ENCODE measurements at regions not wholly inside any gene's neighbourhood (a gene's known extent, or its start where the extent isn't known, plus 50 kb on each side); places are given as distances from the start of the nearest gene placed in this dataset.

DNA sequence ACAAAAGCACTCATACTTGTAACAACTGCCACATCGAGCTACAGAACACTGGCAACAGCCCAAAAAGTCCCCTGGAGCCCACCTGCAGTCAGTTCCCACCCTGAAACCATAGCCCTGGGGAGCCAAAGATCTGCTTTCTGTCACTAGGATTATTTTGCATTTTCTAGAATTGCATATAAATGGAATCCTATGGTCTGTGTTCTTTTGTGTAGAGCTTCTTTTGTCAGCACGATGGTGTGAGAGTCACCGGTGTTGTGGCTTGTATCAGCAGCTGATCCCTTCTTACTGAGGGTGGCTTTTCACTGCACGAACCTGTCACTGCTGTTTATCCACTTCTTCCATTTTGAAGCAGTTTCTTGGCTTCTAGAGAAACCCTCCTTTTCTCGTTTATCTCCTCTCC lies 60.1 kb upstream of the PRR23E start:
- H3K9ac ChIP-seq (ENCODE audit: low read depth in 1 of 2, low read length in 2 of 2): no peak overlapping the region
- H3K4me3 ChIP-seq (ENCODE audit: low read length in 2 of 2): no peak overlapping the region
- peaks cover 14 to 36% of the 10 kb centered on the region in 2 donors for H3K27me3 ChIP-seq (ENCODE audit: control insufficient read depth in 2 of 2, insufficient read depth in 2 of 2, low read length in 2 of 2)
- H3K27ac ChIP-seq (ENCODE audit: low read depth in 2 of 2, low read length in 2 of 2): no peak overlapping the region
- H3K4me1 ChIP-seq (ENCODE audit: control insufficient read depth in 2 of 2, insufficient read depth in 2 of 2, low read length in 2 of 2): no peaks in the 10 kb centered on the region
- H3K36me3 ChIP-seq (ENCODE audit: control insufficient read depth in 2 of 2, insufficient read depth in 2 of 2, low read length in 2 of 2): no peaks in the 10 kb centered on the region
- no peaks in the 10 kb centered on the region for H3K9me3 ChIP-seq (ENCODE audit: control insufficient read depth in 2 of 2, low read length in 2 of 2)

DNA sequence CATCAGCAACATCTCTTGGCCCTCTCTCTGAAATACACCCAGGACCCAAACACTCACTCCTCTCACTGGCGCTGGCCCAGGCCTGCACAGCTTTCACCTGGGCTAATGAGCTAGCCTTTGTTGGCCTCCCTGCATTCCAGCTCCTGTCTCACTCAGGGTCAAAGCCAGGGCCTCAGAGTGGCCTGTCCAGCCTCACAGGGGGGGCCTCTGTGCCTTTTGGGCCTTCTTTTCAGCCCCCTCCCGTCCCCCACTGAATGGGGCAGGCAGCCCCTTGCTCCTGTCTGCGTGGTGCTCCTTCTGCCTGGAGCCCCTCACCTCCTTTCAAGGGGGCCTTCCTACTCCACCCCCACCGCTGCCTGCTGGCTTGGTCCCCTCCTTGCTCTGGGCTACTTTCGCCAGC lies 59.0 kb upstream of the PRR23E start:
- peaks cover 2 to 8% of the 10 kb centered on the region in 2 donors for H3K4me1 ChIP-seq (ENCODE audit: control insufficient read depth in 2 of 2, insufficient read depth in 2 of 2, low read length in 2 of 2)
- H3K4me3 ChIP-seq (ENCODE audit: low read length in 2 of 2): no peak overlapping the region
- peaks cover 15 to 39% of the 10 kb centered on the region in 2 donors for H3K27me3 ChIP-seq (ENCODE audit: control insufficient read depth in 2 of 2, insufficient read depth in 2 of 2, low read length in 2 of 2)
- no peaks in the 10 kb centered on the region for H3K9me3 ChIP-seq (ENCODE audit: control insufficient read depth in 2 of 2, low read length in 2 of 2)
- H3K36me3 ChIP-seq (ENCODE audit: control insufficient read depth in 2 of 2, insufficient read depth in 2 of 2, low read length in 2 of 2): no peaks in the 10 kb centered on the region
- H3K9ac ChIP-seq (ENCODE audit: low read depth in 1 of 2, low read length in 2 of 2): no peak overlapping the region
- H3K27ac ChIP-seq (ENCODE audit: low read depth in 2 of 2, low read length in 2 of 2): no peak overlapping the region

DNA sequence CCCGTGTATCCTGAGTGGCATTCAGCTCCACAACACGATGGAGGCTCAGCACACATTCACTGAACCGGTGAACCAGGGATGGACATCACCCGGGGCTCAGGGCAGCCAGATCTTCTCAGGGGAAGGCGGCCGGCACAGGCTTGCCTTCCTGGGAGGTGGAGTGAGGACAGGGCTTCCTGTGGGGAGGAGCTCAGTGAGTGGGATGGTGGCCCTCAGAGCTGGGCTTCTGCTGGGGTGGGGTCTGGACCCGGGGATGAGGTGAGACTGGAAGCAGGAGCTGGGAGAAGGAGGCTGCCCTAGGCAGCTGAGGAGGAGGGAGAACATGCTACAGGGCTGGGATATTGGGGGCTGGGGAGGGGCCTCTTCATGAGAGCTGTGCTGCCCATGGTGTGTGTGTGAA lies 58.5 kb upstream of the PRR23E start:
- Histone ChIP-seq H3K4me1 (ENCODE audit: control insufficient read depth in 2 of 2, insufficient read depth in 2 of 2, low read length in 2 of 2) (peaks cover 2 to 9% of the 10 kb centered on the region in 2 donors), H3K27ac (ENCODE audit: low read depth in 2 of 2, low read length in 2 of 2) (no peak overlapping the region), H3K27me3 (ENCODE audit: control insufficient read depth in 2 of 2, insufficient read depth in 2 of 2, low read length in 2 of 2) (peaks cover 18 to 39% of the 10 kb centered on the region in 2 donors), H3K9ac (ENCODE audit: low read depth in 1 of 2, low read length in 2 of 2) (no peak overlapping the region), H3K4me3 (ENCODE audit: low read length in 2 of 2) (no peak overlapping the region), H3K36me3 (ENCODE audit: control insufficient read depth in 2 of 2, insufficient read depth in 2 of 2, low read length in 2 of 2) (no peaks in the 10 kb centered on the region), H3K9me3 (ENCODE audit: control insufficient read depth in 2 of 2, low read length in 2 of 2) (no peaks in the 10 kb centered on the region)

DNA sequence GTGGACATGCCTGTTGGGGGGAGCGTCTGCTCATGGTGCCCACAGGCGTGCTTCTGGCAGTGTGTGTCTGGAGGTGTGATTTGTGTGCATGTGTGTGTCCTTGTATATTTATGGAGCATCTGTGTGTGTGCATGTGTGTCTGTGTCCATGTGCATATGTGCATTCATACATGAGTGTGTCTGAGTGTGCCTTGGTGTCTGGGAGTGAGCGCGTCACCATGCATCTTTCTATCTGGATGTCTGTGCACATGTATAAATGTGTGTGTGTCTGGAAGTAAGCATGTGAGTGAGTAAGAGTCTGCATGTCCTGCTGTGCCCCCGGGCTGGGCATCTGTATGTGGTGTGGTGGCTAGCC lies 58.1 kb upstream of the PRR23E start:
- peaks cover 19 to 39% of the 10 kb centered on the region in 2 donors for H3K27me3 ChIP-seq (ENCODE audit: control insufficient read depth in 2 of 2, insufficient read depth in 2 of 2, low read length in 2 of 2)
- no peak overlapping the region for H3K27ac ChIP-seq (ENCODE audit: low read depth in 2 of 2, low read length in 2 of 2)
- no peaks in the 10 kb centered on the region for H3K36me3 ChIP-seq (ENCODE audit: control insufficient read depth in 2 of 2, insufficient read depth in 2 of 2, low read length in 2 of 2)
- H3K9ac ChIP-seq (ENCODE audit: low read depth in 1 of 2, low read length in 2 of 2): no peak overlapping the region
- H3K9me3 ChIP-seq (ENCODE audit: control insufficient read depth in 2 of 2, low read length in 2 of 2): no peaks in the 10 kb centered on the region
- no peak overlapping the region for H3K4me3 ChIP-seq (ENCODE audit: low read length in 2 of 2)
- peaks cover 2 to 9% of the 10 kb centered on the region in 2 donors for H3K4me1 ChIP-seq (ENCODE audit: control insufficient read depth in 2 of 2, insufficient read depth in 2 of 2, low read length in 2 of 2)

DNA sequence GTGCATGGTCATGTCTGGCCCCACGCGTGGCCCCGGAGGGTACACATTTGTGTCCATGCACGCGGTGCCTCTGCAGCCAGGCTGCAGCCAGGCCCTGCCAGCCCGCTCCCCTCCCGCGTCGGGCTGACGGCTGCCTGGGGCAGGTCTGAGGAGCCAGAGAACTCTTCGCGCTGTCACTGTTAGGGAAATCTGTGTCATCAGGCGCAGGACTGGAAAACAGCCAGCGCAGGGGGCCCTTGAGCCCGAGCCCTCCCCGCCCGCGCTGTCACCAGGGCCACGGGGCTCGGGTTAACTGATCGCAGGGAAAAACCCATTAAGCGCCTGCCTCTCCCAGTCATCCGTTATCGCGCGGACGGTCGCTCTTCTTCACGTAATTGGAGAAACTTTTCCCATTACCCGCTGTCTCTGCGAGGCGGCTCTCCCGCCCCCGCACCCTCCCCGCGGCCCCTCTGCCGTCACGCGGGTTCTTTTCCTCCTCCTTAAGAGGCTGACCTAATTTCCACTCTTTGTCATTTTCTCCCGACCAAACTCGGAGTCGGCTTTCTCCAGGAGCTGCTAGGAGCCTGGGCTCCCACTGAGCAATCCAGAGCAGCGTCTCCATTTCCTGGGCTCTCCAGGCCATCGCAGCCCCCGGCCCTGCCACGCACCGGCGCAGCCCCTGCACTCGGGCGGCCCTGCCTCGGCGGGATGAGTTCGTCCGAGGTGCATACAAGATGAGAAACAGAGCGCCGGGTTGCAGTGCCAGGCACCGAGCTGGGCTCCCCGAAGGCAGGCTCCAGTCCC lies 57.5 kb upstream of the PRR23E start:
- peaks cover 19 to 39% of the 10 kb centered on the region in 2 donors for H3K27me3 ChIP-seq (ENCODE audit: control insufficient read depth in 2 of 2, insufficient read depth in 2 of 2, low read length in 2 of 2)
- no peak overlapping the region for H3K9ac ChIP-seq (ENCODE audit: low read depth in 1 of 2, low read length in 2 of 2)
- no peaks in the 10 kb centered on the region for H3K9me3 ChIP-seq (ENCODE audit: control insufficient read depth in 2 of 2, low read length in 2 of 2)
- H3K4me1 ChIP-seq (ENCODE audit: control insufficient read depth in 2 of 2, insufficient read depth in 2 of 2, low read length in 2 of 2): peaks cover 2 to 9% of the 10 kb centered on the region in 2 donors
- no peak overlapping the region for H3K4me3 ChIP-seq (ENCODE audit: low read length in 2 of 2)
- no peak overlapping the region for H3K27ac ChIP-seq (ENCODE audit: low read depth in 2 of 2, low read length in 2 of 2)
- no peaks in the 10 kb centered on the region for H3K36me3 ChIP-seq (ENCODE audit: control insufficient read depth in 2 of 2, insufficient read depth in 2 of 2, low read length in 2 of 2)

DNA sequence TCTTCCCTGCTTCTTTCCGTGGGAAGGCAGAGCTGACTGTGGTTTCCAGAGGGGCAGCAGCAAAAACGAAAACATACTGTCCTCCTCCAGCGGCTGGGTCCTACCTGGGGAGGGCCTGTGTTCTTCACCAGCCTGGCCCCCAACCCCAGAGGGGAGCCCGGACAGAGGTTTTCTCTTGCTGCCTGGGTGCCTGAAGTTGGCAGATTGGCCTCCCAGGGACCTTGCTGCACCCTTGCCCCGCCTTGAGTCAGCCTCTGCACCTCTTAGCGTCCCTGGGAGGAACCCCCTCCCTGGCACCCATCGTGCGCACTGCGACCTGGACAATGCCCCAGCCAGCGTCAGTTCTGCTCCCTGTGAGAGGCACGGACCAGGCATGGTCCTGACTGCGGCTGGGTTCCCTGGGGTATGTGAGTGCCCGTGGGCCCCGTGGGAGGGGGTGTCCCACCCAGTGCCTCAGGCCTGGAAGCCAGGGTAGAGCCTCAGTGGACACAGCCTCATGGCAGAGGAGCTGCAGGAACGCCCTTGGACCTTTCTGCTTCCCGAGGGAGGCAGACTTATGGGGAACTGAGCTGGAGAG lies 56.8 kb upstream of the PRR23E start:
- Histone ChIP-seq H3K9me3 (ENCODE audit: control insufficient read depth in 2 of 2, low read length in 2 of 2) (no peaks in the 10 kb centered on the region), H3K4me3 (ENCODE audit: low read length in 2 of 2) (no peak overlapping the region), H3K4me1 (ENCODE audit: control insufficient read depth in 2 of 2, insufficient read depth in 2 of 2, low read length in 2 of 2) (peaks cover 2 to 9% of the 10 kb centered on the region in 2 donors), H3K36me3 (ENCODE audit: control insufficient read depth in 2 of 2, insufficient read depth in 2 of 2, low read length in 2 of 2) (no peaks in the 10 kb centered on the region), H3K9ac (ENCODE audit: low read depth in 1 of 2, low read length in 2 of 2) (no peak overlapping the region), H3K27me3 (ENCODE audit: control insufficient read depth in 2 of 2, insufficient read depth in 2 of 2, low read length in 2 of 2) (peaks cover 19 to 39% of the 10 kb centered on the region in 2 donors), H3K27ac (ENCODE audit: low read depth in 2 of 2, low read length in 2 of 2) (no peak overlapping the region)

DNA sequence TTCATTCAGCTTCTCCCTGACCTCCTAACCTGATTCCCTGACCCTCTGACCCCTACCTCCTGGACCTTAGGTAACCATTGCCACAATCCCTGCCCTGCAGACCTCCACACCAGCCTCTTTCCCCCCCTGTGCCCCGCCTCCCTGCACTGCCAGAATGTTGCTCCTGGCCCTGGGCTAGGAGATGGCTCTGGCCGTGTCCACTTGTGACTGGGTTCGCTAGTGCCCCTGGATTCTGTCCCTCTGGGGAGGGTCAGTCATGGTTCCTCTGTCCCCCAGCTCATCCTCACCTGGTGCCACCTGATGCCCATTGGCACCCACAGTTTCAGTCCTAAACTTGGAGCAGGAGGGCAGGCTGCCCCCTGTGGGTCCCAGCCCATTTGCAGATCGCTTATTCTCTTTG lies 56.2 kb upstream of the PRR23E start:
- H3K36me3 ChIP-seq (ENCODE audit: control insufficient read depth in 2 of 2, insufficient read depth in 2 of 2, low read length in 2 of 2): no peaks in the 10 kb centered on the region
- no peak overlapping the region for H3K9ac ChIP-seq (ENCODE audit: low read depth in 1 of 2, low read length in 2 of 2)
- H3K4me1 ChIP-seq (ENCODE audit: control insufficient read depth in 2 of 2, insufficient read depth in 2 of 2, low read length in 2 of 2): peaks cover 2 to 13% of the 10 kb centered on the region in 2 donors
- no peaks in the 10 kb centered on the region for H3K9me3 ChIP-seq (ENCODE audit: control insufficient read depth in 2 of 2, low read length in 2 of 2)
- no peak overlapping the region for H3K4me3 ChIP-seq (ENCODE audit: low read length in 2 of 2)
- H3K27me3 ChIP-seq (ENCODE audit: control insufficient read depth in 2 of 2, insufficient read depth in 2 of 2, low read length in 2 of 2): peaks cover 19 to 41% of the 10 kb centered on the region in 2 donors
- no peak overlapping the region for H3K27ac ChIP-seq (ENCODE audit: low read depth in 2 of 2, low read length in 2 of 2)

DNA sequence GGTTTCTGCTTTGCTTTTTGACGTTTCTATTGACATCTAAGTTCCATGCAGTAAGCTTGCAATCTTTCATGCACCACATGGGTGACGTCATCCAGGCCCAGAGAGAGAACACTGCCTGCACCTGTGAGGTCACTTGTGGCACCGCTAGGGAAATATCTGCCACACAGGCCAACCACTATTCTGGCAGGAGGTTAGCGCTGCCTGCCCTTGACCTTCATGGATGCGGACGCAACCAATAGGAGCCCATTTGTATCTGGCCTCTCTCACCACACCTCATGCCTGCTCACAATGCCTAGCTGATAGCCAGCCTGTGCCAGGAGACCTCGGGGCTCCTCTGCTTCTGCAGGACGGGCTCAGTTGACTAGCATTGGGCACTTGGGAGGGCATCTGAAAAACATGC lies 55.8 kb upstream of the PRR23E start:
- Histone ChIP-seq H3K27ac (ENCODE audit: low read depth in 2 of 2, low read length in 2 of 2) (no peak overlapping the region), H3K9ac (ENCODE audit: low read depth in 1 of 2, low read length in 2 of 2) (no peak overlapping the region), H3K27me3 (ENCODE audit: control insufficient read depth in 2 of 2, insufficient read depth in 2 of 2, low read length in 2 of 2) (peaks cover 19 to 41% of the 10 kb centered on the region in 2 donors), H3K4me3 (ENCODE audit: low read length in 2 of 2) (no peak overlapping the region), H3K36me3 (ENCODE audit: control insufficient read depth in 2 of 2, insufficient read depth in 2 of 2, low read length in 2 of 2) (no peaks in the 10 kb centered on the region), H3K9me3 (ENCODE audit: control insufficient read depth in 2 of 2, low read length in 2 of 2) (no peaks in the 10 kb centered on the region), H3K4me1 (ENCODE audit: control insufficient read depth in 2 of 2, insufficient read depth in 2 of 2, low read length in 2 of 2) (peaks cover 2 to 15% of the 10 kb centered on the region in 2 donors)

DNA sequence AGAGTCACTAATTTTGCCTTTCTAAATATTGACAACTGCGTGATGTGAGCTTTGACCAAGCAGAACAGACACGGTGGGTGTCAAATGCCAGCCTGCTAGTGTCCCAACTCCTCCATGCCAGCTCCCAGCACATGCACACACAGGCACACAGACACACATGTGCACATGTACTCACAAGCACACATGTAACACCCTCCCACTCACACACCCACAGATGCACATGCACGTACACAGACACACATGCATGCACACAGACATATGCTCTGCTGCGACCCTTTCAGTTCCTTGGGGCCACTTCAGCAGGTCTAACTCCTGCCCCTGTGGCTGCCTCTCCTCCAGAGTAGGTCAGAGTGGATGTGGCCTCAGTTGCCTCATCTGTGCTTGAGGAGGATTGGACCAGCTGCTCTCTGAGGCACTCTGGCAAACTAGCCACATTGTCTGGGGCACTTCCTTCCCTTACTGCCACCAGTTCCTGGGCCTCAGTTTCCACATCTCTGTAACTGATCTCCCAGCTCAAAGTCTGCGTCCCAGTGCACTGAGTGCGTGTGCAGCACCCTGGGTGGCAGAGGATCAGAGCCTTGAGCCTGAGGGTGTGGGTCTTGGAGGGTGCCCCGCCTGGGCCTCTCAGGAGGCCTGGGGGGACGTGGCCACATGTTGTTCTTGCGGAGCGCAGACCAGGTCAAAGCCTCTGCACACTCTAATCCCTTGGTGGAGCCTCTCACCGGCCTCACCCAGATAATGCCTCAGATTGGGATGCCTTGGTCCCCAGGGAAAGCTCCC lies 55.0 kb upstream of the PRR23E start:
- no peaks in the 10 kb centered on the region for H3K36me3 ChIP-seq (ENCODE audit: control insufficient read depth in 2 of 2, insufficient read depth in 2 of 2, low read length in 2 of 2)
- H3K27ac ChIP-seq (ENCODE audit: low read depth in 2 of 2, low read length in 2 of 2): no peak overlapping the region
- H3K4me1 ChIP-seq (ENCODE audit: control insufficient read depth in 2 of 2, insufficient read depth in 2 of 2, low read length in 2 of 2): peaks cover 6 to 23% of the 10 kb centered on the region in 2 donors
- no peak overlapping the region for H3K4me3 ChIP-seq (ENCODE audit: low read length in 2 of 2)
- no peaks in the 10 kb centered on the region for H3K9me3 ChIP-seq (ENCODE audit: control insufficient read depth in 2 of 2, low read length in 2 of 2)
- peaks cover 19 to 41% of the 10 kb centered on the region in 2 donors for H3K27me3 ChIP-seq (ENCODE audit: control insufficient read depth in 2 of 2, insufficient read depth in 2 of 2, low read length in 2 of 2)
- H3K9ac ChIP-seq (ENCODE audit: low read depth in 1 of 2, low read length in 2 of 2): no peak overlapping the region

Measured in mucosa of rectum (tissue), 2 donors.